Sigmoid colon (tissue), 4 donors: ENCODE measurements at regions not wholly inside any gene's neighbourhood (a gene's known extent, or its start where the extent isn't known, plus 50 kb on each side); places are given as distances from the start of the nearest gene placed in this dataset.
"Not testable (repeated sequence)": the region's sequence is repeated elsewhere in the genome, so short reads cannot be mapped to it uniquely, and the experiment has no call there.

Experiments
- CTCF ChIP-seq, 4 experiments: fragments of 450-650 bp in 3 of 4; fragments of 200-600 bp in 1 of 4; IDR thresholded peaks; one replicate each; pipeline ENCODE4 v1.5.1; 2016 to 2019; ENCODE audit warnings: antibody characterized with exemption in 4 of 4, mild to moderate bottlenecking in 3 of 4, moderate library complexity in 2 of 4
- POLR2AphosphoS5 ChIP-seq, 4 donors: sonication (generic); formaldehyde crosslinking; IDR thresholded peaks; one replicate each; pipeline ENCODE4 v1.6.1; 2017; ENCODE audit warnings: antibody characterized with exemption in 4 of 4

GRCh38 chr20:30719415-30720199 is 537.9 kb upstream of the DEFB115 start:
- TF ChIP-seq CTCF, POLR2AphosphoS5 (IDR thresholded peaks at IDR 0.05): not testable (repeated sequence)
